GM10266 (cell line): ENCODE measurements at regions not wholly inside any gene's neighbourhood (a gene's known extent, or its start where the extent isn't known, plus 50 kb on each side); places are given as distances from the start of the nearest gene placed in this dataset.
A peak's percentile ranks its signal among the peaks of the same experiment; 100 is the strongest.

Source experiments
- DNase-seq: peaks from one replicate; pipeline ENCODE4 v3.0.0; 2012; ENCODE audit errors: extremely low spot score
- TF ChIP-seq, protein P1 (sequence below): IDR thresholded peaks from 2 replicates; pipeline ENCODE4 v1.5.1; 2012; ENCODE audit warnings: mild to moderate bottlenecking, low read depth; ENCODE audit not compliant: control insufficient read depth, insufficient read depth; ENCODE audit errors: missing control alignments

- peak; percentile 22 for DNase-seq
- TF ChIP-seq, protein P1, sequence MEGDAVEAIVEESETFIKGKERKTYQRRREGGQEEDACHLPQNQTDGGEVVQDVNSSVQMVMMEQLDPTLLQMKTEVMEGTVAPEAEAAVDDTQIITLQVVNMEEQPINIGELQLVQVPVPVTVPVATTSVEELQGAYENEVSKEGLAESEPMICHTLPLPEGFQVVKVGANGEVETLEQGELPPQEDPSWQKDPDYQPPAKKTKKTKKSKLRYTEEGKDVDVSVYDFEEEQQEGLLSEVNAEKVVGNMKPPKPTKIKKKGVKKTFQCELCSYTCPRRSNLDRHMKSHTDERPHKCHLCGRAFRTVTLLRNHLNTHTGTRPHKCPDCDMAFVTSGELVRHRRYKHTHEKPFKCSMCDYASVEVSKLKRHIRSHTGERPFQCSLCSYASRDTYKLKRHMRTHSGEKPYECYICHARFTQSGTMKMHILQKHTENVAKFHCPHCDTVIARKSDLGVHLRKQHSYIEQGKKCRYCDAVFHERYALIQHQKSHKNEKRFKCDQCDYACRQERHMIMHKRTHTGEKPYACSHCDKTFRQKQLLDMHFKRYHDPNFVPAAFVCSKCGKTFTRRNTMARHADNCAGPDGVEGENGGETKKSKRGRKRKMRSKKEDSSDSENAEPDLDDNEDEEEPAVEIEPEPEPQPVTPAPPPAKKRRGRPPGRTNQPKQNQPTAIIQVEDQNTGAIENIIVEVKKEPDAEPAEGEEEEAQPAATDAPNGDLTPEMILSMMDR = no peak
Observed at GRCh38 chr1:57741521-57741920, 317.7 kb upstream of the DAB1 start.

DNA sequence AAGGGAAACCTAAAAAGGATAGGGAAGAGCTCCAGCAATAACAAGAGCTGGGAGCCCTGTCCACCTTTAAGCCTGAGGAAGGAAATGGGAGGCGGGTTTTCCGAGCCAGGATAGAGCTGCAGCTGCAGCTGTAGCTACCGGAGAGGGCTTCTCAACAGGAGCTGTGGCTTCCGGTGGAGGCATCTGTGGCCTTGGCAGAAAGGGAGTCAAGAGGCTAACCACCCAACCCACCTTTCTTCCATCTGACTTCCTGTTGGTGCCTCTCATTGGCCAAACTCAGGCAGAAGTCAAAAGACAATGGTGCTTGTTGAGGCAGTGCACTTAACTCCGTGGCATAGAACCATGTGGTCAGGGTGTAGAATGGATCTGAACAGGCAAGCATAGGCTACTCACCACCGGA lies 313.1 kb upstream of the DAB1 start:
- no peak for DNase-seq
- TF ChIP-seq, protein P1 = no peak

DNA sequence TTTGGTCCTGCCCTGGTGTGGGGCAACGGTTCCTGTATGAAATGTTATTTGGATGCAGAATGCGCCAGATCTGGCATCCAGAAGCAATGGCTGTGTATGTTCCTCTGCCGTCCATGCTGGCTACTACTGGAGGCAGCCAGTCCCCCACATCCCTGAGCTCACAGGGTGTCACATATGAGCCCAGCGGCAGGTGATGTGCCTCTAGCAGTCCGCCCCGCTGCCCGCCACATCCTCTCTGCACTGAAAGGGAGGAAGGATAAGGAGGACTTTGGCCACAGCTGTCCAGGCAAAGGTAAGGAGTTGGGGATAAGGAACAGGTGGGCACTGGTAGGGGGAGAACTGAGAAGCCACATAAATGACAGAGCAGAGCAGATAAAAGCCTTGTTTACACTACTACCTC lies 305.3 kb upstream of the DAB1 start:
- DNase-seq = no peak
- TF ChIP-seq, protein P1 = no peak

DNA sequence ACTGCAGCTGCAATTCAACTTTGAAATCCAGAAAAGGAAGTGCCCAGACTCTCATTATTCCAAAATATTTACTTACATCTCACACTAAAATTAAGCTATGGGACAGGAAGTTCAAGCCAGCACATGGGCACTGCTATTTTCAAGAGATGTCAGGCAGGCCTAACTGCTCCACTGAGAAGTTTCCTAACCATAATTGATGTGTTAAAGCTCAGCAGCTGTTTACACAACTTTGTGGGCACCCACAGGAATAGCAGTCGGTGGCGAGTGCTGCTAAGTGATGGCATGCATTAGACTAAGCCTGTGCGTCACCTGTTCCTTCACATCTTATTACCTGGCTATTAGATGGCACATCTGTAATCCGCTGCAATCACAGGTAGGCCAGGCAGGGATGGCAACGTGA lies 303.3 kb upstream of the DAB1 start:
- TF ChIP-seq, protein P1 = no peak

DNA sequence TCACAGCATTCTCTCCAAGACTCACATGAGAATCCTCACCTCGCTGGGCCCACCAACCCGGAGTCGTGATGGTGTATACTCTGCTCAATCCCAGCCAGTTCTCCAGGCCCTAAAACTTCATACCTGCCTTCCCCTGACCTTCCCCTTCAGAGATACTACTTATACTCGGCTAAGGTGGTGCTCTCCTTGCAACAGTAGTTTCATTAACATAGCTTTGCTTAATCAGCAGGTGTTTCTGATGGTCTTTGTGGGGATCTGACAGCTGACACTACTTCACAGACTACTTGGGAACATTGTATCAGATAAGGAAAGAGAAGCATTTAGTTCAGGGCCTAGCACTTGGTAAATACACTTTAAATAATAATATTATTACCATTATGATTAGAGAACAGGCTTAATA lies 301.5 kb upstream of the DAB1 start:
- DNase-seq = no peak
- TF ChIP-seq, protein P1 = no peak

More for the DNA sequence above, 303.3 kb upstream of the DAB1 start:
- no peak for DNase-seq

- TF ChIP-seq, protein P1 = no peak
- DNase-seq = no peak
Observed at GRCh38 chr1:57724535-57724934, 300.7 kb upstream of the DAB1 start.

GRCh38 chr1:57722285-57722978 lies 298.6 kb upstream of the DAB1 start:
- TF ChIP-seq, protein P1 = no peak

More at GRCh38 chr1:57722285-57722978, 298.6 kb upstream of the DAB1 start:
- no peak for DNase-seq
